ENCODE measurements at regions not wholly inside any gene's neighbourhood (a gene's known extent, or its start where the extent isn't known, plus 50 kb on each side); places are given as distances from the start of the nearest gene placed in this dataset.

DNA sequence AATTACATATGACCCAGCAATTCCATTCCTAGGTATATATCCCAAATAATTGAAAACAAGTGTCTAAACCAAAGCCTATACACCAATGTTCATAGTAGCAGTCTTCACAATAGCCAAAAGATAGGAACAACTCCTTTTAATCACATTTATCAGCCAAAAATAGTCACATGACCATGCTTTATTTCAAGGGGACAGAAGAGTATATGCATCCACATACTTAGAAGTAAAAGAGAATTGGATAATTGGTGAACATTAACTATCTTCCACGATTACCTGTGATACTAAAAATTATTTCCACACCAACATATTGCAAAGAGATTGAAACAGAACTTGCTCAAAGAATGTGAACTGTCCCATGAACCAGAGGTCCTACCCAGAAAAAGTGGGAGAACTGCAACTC lies 51.8 kb upstream of the FOXE1 start:
- Mint-ChIP-seq H3K9me3 (no peaks in the 10 kb centered on the region), H3K4me1 (no peaks in the 10 kb centered on the region), H3K4me3 (peak overlapping the region in 2 of 3 experiments; percentile 31 to 37), H3K36me3 (ENCODE audit: low read depth) (no peaks in the 10 kb centered on the region), H3K27me3 (ENCODE audit: low read depth) (peaks cover 63% of the 10 kb centered on the region), H3K27ac (no peak overlapping the region)
- TF ChIP-seq, protein P1, sequence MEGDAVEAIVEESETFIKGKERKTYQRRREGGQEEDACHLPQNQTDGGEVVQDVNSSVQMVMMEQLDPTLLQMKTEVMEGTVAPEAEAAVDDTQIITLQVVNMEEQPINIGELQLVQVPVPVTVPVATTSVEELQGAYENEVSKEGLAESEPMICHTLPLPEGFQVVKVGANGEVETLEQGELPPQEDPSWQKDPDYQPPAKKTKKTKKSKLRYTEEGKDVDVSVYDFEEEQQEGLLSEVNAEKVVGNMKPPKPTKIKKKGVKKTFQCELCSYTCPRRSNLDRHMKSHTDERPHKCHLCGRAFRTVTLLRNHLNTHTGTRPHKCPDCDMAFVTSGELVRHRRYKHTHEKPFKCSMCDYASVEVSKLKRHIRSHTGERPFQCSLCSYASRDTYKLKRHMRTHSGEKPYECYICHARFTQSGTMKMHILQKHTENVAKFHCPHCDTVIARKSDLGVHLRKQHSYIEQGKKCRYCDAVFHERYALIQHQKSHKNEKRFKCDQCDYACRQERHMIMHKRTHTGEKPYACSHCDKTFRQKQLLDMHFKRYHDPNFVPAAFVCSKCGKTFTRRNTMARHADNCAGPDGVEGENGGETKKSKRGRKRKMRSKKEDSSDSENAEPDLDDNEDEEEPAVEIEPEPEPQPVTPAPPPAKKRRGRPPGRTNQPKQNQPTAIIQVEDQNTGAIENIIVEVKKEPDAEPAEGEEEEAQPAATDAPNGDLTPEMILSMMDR (IDR thresholded peaks at IDR 0.05; ENCODE audit: unreplicated experiment in 3 of 3): no peak

- Mint-ChIP-seq H3K4me3 (peak overlapping the region; percentile 61 to 87 (median 84)), H3K4me1 (no peaks in the 10 kb centered on the region), H3K36me3 (ENCODE audit: low read depth) (no peaks in the 10 kb centered on the region), H3K27me3 (ENCODE audit: low read depth) (peaks cover 74% of the 10 kb centered on the region), H3K9me3 (no peaks in the 10 kb centered on the region), H3K27ac (no peak overlapping the region)
- TF ChIP-seq, protein P1 (IDR thresholded peaks at IDR 0.05; ENCODE audit: unreplicated experiment in 3 of 3): no peak
Observed at GRCh38 chr9:97802276-97802675, 50.8 kb upstream of the FOXE1 start.

- no peaks in the 10 kb centered on the region for H3K36me3 Mint-ChIP-seq (ENCODE audit: low read depth)
- no peaks in the 10 kb centered on the region for H3K4me1 Mint-ChIP-seq
- H3K27me3 Mint-ChIP-seq (ENCODE audit: low read depth): peaks cover 83% of the 10 kb centered on the region
- TF ChIP-seq, protein P1 (IDR thresholded peaks at IDR 0.05; ENCODE audit: unreplicated experiment in 3 of 3): peak; percentile 10 to 20 (median 16)
- H3K27ac Mint-ChIP-seq: peak overlapping the region in 1 of 3 experiments; percentile 30
- H3K4me3 Mint-ChIP-seq: peak overlapping the region; percentile 79 to 87 (median 84)
- no peaks in the 10 kb centered on the region for H3K9me3 Mint-ChIP-seq
Observed at GRCh38 chr9:97803167-97804058, 49.6 kb upstream of the FOXE1 start.
